HCT116 (cell line): ENCODE measurements at regions not wholly inside any gene's neighbourhood (a gene's known extent, or its start where the extent isn't known, plus 50 kb on each side); places are given as distances from the start of the nearest gene placed in this dataset.

Experiments
- ATAC-seq: fragments of 200-7000 bp; cut with Tn5 transposase; 2 replicates; pipeline ENCODE4 v1.9.1; 2020; ENCODE audit warnings: mild to moderate bottlenecking, moderate library complexity
- BruUV-seq: library from RNA; stranded (reverse); fragments of 400-500 nt; replicated peaks from 2 replicates; lab custom pipeline; 2021; lab: Mats Ljungman, UMichigan
- CTCF ChIA-PET: fragments of 300-600 bp; sonication (Branson Sonifier 250); formaldehyde crosslinking; loops from one replicate; lab custom pipeline; 2021; ENCODE audit warnings: antibody characterized with exemption; lab: Charles Lee
- POLR2A ChIA-PET: fragments of 300-600, 350-600 bp; sonication (Branson Sonifier 250); formaldehyde crosslinking; loops from one replicate; lab custom pipeline; 2021; ENCODE audit warnings: antibody characterized with exemption; lab: Charles Lee
- RAD21 ChIA-PET, 2 experiments: fragments of 300-600 bp; sonication (Branson Sonifier 250); formaldehyde crosslinking; loops; one replicate each; lab custom pipeline; 2023; ENCODE audit warnings: low total read pairs in 2 of 2; ENCODE audit not compliant: uncharacterized antibody in 2 of 2, unreplicated experiment in 2 of 2, low non-redundant PET in 1 of 2; lab: Charles Lee
- DNase-seq: peaks from one replicate; pipeline ENCODE4 v3.0.0-alpha.2; 2010; ENCODE audit warnings: low read depth, low spot score
- H2AFZ ChIP-seq: fragments of 200-600 bp; shearing (Covaris generic), sonication (generic); 2 replicates; pipeline ENCODE4 v1.6.1; 2017; ENCODE audit warnings: low read depth, mixed run types, mixed read lengths, antibody characterized with exemption, low read length; ENCODE audit not compliant: poor library complexity, severe bottlenecking
- H3K27ac ChIP-seq: 2 replicates; pipeline ENCODE4 v1.5.1; 2012; ENCODE audit warnings: low read depth, low read length
- H3K27me3 ChIP-seq: fragments of 200-600 bp; sonication (generic); 2 replicates; pipeline ENCODE4 v1.6.1; 2016; ENCODE audit warnings: mixed run types, low read length, mixed read lengths; ENCODE audit not compliant: insufficient read depth
- H3K36me3 ChIP-seq, 2 experiments: fragments of 200-500 bp in 1 of 2; fragments of 200-600 bp in 1 of 2; sonication (Bioruptor generic) in 1 of 2; sonication (generic) in 1 of 2; 2 replicates each; pipeline versions ENCODE4 v1.5.1 to v1.6.1; 2014 to 2016; ENCODE audit warnings: low read length in 2 of 2, inconsistent platforms in 1 of 2, mixed read lengths in 1 of 2, mixed run types in 1 of 2; ENCODE audit not compliant: insufficient read depth in 2 of 2, control insufficient read depth in 1 of 2
- H3K4me1 ChIP-seq, 2 experiments: fragments of 200-600 bp in 1 of 2; sonication (generic) in 1 of 2; 2 replicates each; pipeline versions ENCODE4 v1.5.1 to v1.6.1; 2012 to 2017; ENCODE audit warnings: low read length in 2 of 2, inconsistent platforms in 1 of 2, mild to moderate bottlenecking in 1 of 2, mixed read lengths in 1 of 2, mixed run types in 1 of 2, moderate library complexity in 1 of 2; ENCODE audit not compliant: insufficient read depth in 2 of 2, control insufficient read depth in 1 of 2
- H3K4me2 ChIP-seq: fragments of 200-600 bp; sonication (generic); 2 replicates; pipeline ENCODE4 v1.6.1; 2017; ENCODE audit warnings: mixed run types, low read length, mixed read lengths
- H3K4me3 ChIP-seq, 2 experiments: fragments of 200-600 bp in 1 of 2; sonication (generic) in 1 of 2; replicated peaks in 1 of 2; 2 replicates each; pipeline ENCODE4 v1.5.1; 2011 to 2016; ENCODE audit warnings: low read length in 2 of 2, control low read depth in 1 of 2, low read depth in 1 of 2, mild to moderate bottlenecking in 1 of 2, mixed read lengths in 1 of 2, mixed run types in 1 of 2
- H3K79me2 ChIP-seq: fragments of 200-600 bp; sonication (generic); 2 replicates; pipeline ENCODE4 v1.6.1; 2017; ENCODE audit warnings: mild to moderate bottlenecking, mixed run types, low read length, moderate library complexity, mixed read lengths; ENCODE audit not compliant: insufficient read depth
- H3K9ac ChIP-seq: fragments of 200-600 bp; sonication (generic); 2 replicates; pipeline ENCODE4 v1.6.1; 2016; ENCODE audit warnings: low read length, mixed read lengths
- H3K9me2 ChIP-seq: fragments of 200-600 bp; sonication (generic), shearing (Covaris generic); 2 replicates; pipeline ENCODE4 v1.6.1; 2017; ENCODE audit warnings: mixed run types, mild to moderate bottlenecking, moderate library complexity; ENCODE audit not compliant: insufficient read depth
- H3K9me3 ChIP-seq, 2 experiments: fragments of 200-500 bp in 1 of 2; fragments of 200-600 bp in 1 of 2; sonication (Bioruptor generic) in 1 of 2; sonication (generic) in 1 of 2; 2 replicates each; pipeline ENCODE4 v1.6.1; 2014 to 2017; ENCODE audit warnings: low read length in 2 of 2, mixed read lengths in 2 of 2, inconsistent platforms in 1 of 2, low read depth in 1 of 2, mild to moderate bottlenecking in 1 of 2, mixed run types in 1 of 2, moderate library complexity in 1 of 2; ENCODE audit not compliant: control insufficient read depth in 1 of 2, insufficient read depth in 1 of 2
- H4K20me1 ChIP-seq: fragments of 200-600 bp; sonication (generic), shearing (Covaris generic); 2 replicates; pipeline ENCODE4 v1.6.1; 2017; ENCODE audit warnings: mixed run types, mild to moderate bottlenecking, moderate library complexity; ENCODE audit not compliant: insufficient read depth
- CBX3 ChIP-seq: IDR thresholded peaks from 2 replicates; pipeline ENCODE4 v1.6.1; 2012; ENCODE audit warnings: low read depth
- EZH2phosphoT487 ChIP-seq: fragments of 200-600 bp; IDR thresholded peaks from 2 replicates; pipeline ENCODE4 v1.6.1; 2018; ENCODE audit warnings: antibody characterized with exemption, borderline replicate concordance
- JUND ChIP-seq: IDR thresholded peaks from 2 replicates; pipeline ENCODE4 v1.6.1; 2012
- SIN3A ChIP-seq: IDR thresholded peaks from 2 replicates; pipeline ENCODE4 v1.6.1; 2012; ENCODE audit warnings: low read depth
- SP1 ChIP-seq: IDR thresholded peaks from 2 replicates; pipeline ENCODE4 v1.6.1; 2012; ENCODE audit warnings: low read depth
- intact Hi-C: fragments of 100-400 bp; cut with micrococcal nuclease; formaldehyde crosslinking; loops from 2 replicates; pipeline ENCODE4 v1.10.0; 2022
- TF ChIP-seq, protein P1 (sequence below): IDR thresholded peaks from 2 replicates; pipeline ENCODE4 v1.6.1; 2012
- TF ChIP-seq, protein P2 (sequence below): IDR thresholded peaks from 2 replicates; pipeline ENCODE4 v1.6.1; 2012; ENCODE audit warnings: low read depth
- TF ChIP-seq, protein P3 (sequence below), 3 experiments: fragments of 200-600 bp in 1 of 3; sonication (generic) in 1 of 3; IDR thresholded peaks in 2 of 3; conservative IDR thresholded peaks in 1 of 3; 2 replicates each; pipeline ENCODE4 v1.5.1; 2012 to 2017; ENCODE audit warnings: low read depth in 2 of 3, low read length in 2 of 3, antibody characterized with exemption in 1 of 3, borderline replicate concordance in 1 of 3, control low read depth in 1 of 3, mild to moderate bottlenecking in 1 of 3, mixed read lengths in 1 of 3, mixed run types in 1 of 3, moderate library complexity in 1 of 3; ENCODE audit not compliant: insufficient read depth in 1 of 3
- TF ChIP-seq, protein P4 (sequence below): IDR thresholded peaks from 2 replicates; pipeline ENCODE4 v1.6.1; 2011; ENCODE audit warnings: mild to moderate bottlenecking, low read length, moderate library complexity; ENCODE audit not compliant: insufficient replicate concordance; ENCODE audit errors: extremely low read depth

DNA sequence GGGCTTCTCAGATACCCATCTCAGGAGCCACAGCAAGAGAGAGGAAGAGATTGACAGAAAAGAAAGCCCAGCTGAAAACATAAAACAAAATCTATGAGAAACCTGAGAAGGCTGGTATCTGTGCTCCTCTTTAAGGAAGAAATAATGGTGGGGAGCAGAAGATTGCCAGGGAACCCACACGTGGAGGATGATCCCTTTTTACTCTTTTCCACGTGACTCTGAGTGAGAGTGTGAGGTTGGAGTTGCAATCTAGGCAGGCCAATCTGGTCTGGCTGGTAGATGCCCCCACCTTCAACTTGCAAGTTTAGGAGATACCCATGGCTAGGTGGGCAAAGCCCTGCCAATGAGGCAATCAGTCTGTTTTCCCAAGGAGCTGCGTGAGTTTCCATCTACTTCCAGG lies 202.3 kb downstream of the TENT4A start:
- Histone ChIP-seq H4K20me1 (no peaks in the 10 kb centered on the region), H3K27ac (no peak overlapping the region), H3K9me2 (no peaks in the 10 kb centered on the region), H3K9ac (no peak overlapping the region), H3K4me3 (no peak overlapping the region), H3K4me1 (no peaks in the 10 kb centered on the region), H3K4me2 (no peak overlapping the region), H3K36me3 (no peaks in the 10 kb centered on the region), H2AFZ (no peak overlapping the region), H3K27me3 (no peaks in the 10 kb centered on the region), H3K9me3 (no peaks in the 10 kb centered on the region), H3K79me2 (no peaks in the 10 kb centered on the region)
- ChIA-PET POLR2A (no interaction called here), RAD21 (no interaction called here), CTCF (no interaction called here)
- no TSS peak for BruUV-seq
- TF ChIP-seq EZH2phosphoT487 (no peak), SP1 (no peak), SIN3A (no peak), JUND (no peak), CBX3 (no peak)
- TF ChIP-seq, protein P1, sequence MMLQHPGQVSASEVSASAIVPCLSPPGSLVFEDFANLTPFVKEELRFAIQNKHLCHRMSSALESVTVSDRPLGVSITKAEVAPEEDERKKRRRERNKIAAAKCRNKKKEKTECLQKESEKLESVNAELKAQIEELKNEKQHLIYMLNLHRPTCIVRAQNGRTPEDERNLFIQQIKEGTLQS = no peak
- TF ChIP-seq, protein P2, sequence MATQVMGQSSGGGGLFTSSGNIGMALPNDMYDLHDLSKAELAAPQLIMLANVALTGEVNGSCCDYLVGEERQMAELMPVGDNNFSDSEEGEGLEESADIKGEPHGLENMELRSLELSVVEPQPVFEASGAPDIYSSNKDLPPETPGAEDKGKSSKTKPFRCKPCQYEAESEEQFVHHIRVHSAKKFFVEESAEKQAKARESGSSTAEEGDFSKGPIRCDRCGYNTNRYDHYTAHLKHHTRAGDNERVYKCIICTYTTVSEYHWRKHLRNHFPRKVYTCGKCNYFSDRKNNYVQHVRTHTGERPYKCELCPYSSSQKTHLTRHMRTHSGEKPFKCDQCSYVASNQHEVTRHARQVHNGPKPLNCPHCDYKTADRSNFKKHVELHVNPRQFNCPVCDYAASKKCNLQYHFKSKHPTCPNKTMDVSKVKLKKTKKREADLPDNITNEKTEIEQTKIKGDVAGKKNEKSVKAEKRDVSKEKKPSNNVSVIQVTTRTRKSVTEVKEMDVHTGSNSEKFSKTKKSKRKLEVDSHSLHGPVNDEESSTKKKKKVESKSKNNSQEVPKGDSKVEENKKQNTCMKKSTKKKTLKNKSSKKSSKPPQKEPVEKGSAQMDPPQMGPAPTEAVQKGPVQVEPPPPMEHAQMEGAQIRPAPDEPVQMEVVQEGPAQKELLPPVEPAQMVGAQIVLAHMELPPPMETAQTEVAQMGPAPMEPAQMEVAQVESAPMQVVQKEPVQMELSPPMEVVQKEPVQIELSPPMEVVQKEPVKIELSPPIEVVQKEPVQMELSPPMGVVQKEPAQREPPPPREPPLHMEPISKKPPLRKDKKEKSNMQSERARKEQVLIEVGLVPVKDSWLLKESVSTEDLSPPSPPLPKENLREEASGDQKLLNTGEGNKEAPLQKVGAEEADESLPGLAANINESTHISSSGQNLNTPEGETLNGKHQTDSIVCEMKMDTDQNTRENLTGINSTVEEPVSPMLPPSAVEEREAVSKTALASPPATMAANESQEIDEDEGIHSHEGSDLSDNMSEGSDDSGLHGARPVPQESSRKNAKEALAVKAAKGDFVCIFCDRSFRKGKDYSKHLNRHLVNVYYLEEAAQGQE = no peak
- TF ChIP-seq, protein P3, sequence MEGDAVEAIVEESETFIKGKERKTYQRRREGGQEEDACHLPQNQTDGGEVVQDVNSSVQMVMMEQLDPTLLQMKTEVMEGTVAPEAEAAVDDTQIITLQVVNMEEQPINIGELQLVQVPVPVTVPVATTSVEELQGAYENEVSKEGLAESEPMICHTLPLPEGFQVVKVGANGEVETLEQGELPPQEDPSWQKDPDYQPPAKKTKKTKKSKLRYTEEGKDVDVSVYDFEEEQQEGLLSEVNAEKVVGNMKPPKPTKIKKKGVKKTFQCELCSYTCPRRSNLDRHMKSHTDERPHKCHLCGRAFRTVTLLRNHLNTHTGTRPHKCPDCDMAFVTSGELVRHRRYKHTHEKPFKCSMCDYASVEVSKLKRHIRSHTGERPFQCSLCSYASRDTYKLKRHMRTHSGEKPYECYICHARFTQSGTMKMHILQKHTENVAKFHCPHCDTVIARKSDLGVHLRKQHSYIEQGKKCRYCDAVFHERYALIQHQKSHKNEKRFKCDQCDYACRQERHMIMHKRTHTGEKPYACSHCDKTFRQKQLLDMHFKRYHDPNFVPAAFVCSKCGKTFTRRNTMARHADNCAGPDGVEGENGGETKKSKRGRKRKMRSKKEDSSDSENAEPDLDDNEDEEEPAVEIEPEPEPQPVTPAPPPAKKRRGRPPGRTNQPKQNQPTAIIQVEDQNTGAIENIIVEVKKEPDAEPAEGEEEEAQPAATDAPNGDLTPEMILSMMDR (IDR thresholded peaks at IDR 0.05 in 2 of 3, conservative IDR thresholded peaks at IDR 0.05 in 1 of 3; ENCODE audit: borderline replicate concordance in 1 of 3, insufficient read depth in 1 of 3, low read depth in 2 of 3, low read length in 2 of 3) = no peak
- TF ChIP-seq, protein P4, sequence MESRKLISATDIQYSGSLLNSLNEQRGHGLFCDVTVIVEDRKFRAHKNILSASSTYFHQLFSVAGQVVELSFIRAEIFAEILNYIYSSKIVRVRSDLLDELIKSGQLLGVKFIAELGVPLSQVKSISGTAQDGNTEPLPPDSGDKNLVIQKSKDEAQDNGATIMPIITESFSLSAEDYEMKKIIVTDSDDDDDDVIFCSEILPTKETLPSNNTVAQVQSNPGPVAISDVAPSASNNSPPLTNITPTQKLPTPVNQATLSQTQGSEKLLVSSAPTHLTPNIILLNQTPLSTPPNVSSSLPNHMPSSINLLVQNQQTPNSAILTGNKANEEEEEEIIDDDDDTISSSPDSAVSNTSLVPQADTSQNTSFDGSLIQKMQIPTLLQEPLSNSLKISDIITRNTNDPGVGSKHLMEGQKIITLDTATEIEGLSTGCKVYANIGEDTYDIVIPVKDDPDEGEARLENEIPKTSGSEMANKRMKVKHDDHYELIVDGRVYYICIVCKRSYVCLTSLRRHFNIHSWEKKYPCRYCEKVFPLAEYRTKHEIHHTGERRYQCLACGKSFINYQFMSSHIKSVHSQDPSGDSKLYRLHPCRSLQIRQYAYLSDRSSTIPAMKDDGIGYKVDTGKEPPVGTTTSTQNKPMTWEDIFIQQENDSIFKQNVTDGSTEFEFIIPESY = no peak
- DNase-seq = no peak
- ATAC-seq = no peak
- intact Hi-C loops = no loop called here
